A673 (cell line): ENCODE measurements at regions not wholly inside any gene's neighbourhood (a gene's known extent, or its start where the extent isn't known, plus 50 kb on each side); places are given as distances from the start of the nearest gene placed in this dataset.

Experiments used
- BruUV-seq: library from RNA; stranded (reverse); fragments of 400-500 nt; replicated peaks from 2 replicates; lab custom pipeline; 2021; lab: Mats Ljungman, UMichigan
- CTCF ChIA-PET: fragments of 300-600 bp; sonication (Branson Sonifier 250); formaldehyde crosslinking; loops from one replicate; lab custom pipeline; 2022; ENCODE audit warnings: antibody characterized with exemption; lab: Charles Lee
- POLR2A ChIA-PET: fragments of 300-600 bp; sonication (Branson Sonifier 250); formaldehyde crosslinking; loops from one replicate; lab custom pipeline; 2022; ENCODE audit warnings: antibody characterized with exemption; ENCODE audit not compliant: low non-redundant PET; lab: Charles Lee
- DNase-seq: peaks from one replicate; pipeline ENCODE4 v3.0.0-alpha.2; 2015; ENCODE audit warnings: low spot score
- H3K27ac ChIP-seq: fragments of 200-600 bp; sonication (generic); 2 replicates; pipeline ENCODE4 v1.5.1; 2016; ENCODE audit warnings: mixed run types, low read depth, mild to moderate bottlenecking, mixed read lengths, antibody characterized with exemption, low read length; ENCODE audit not compliant: poor library complexity, severe bottlenecking
- H3K27me3 ChIP-seq: fragments of 200-600 bp; sonication (generic); replicated peaks from 2 replicates; pipeline ENCODE4 v1.6.1; 2017; ENCODE audit warnings: mixed run types, low read depth, mild to moderate bottlenecking, mixed read lengths, antibody characterized with exemption, low read length; ENCODE audit not compliant: insufficient read depth, poor library complexity
- H3K36me3 ChIP-seq: fragments of 200-600 bp; sonication (generic); 2 replicates; pipeline ENCODE4 v1.6.1; 2016; ENCODE audit warnings: mixed run types, mild to moderate bottlenecking, mixed read lengths, antibody characterized with exemption, low read length; ENCODE audit not compliant: insufficient read depth, poor library complexity, severe bottlenecking
- H3K4me1 ChIP-seq: fragments of 200-600 bp; sonication (generic); 2 replicates; pipeline ENCODE4 v1.6.1; 2017; ENCODE audit warnings: mixed run types, mild to moderate bottlenecking, mixed read lengths, antibody characterized with exemption, low read length; ENCODE audit not compliant: insufficient read depth, poor library complexity, severe bottlenecking
- H3K4me3 ChIP-seq: fragments of 200-600 bp; sonication (generic); 2 replicates; pipeline ENCODE4 v1.5.1; 2016; ENCODE audit warnings: low read depth, mixed run types, mild to moderate bottlenecking, mixed read lengths, low read length; ENCODE audit not compliant: poor library complexity, severe bottlenecking
- H3K9me3 ChIP-seq: fragments of 200-600 bp; sonication (generic); 2 replicates; pipeline ENCODE4 v1.6.1; 2016; ENCODE audit warnings: mixed run types, low read depth, mild to moderate bottlenecking, mixed read lengths, antibody characterized with exemption, low read length; ENCODE audit not compliant: poor library complexity, severe bottlenecking
- EZH2 ChIP-seq: fragments of 200-600 bp; sonication (generic); IDR thresholded peaks from 2 replicates; pipeline ENCODE4 v1.6.1; 2017; ENCODE audit warnings: borderline replicate concordance, low read depth, mild to moderate bottlenecking, mixed read lengths, antibody characterized with exemption, low read length; ENCODE audit not compliant: poor library complexity, severe bottlenecking
- intact Hi-C: fragments of 100-400 bp; cut with micrococcal nuclease; formaldehyde crosslinking; loops from one replicate; pipeline ENCODE4 v1.10.0; 2022; ENCODE audit not compliant: unreplicated experiment
- TF ChIP-seq, protein P1 (sequence below): fragments of 300-800, 200-600 bp; sonication (generic); conservative IDR thresholded peaks from 2 replicates; pipeline ENCODE4 v1.5.1; 2017; ENCODE audit warnings: low read depth, mild to moderate bottlenecking, antibody characterized with exemption, low read length, moderate library complexity, mixed read lengths

DNA sequence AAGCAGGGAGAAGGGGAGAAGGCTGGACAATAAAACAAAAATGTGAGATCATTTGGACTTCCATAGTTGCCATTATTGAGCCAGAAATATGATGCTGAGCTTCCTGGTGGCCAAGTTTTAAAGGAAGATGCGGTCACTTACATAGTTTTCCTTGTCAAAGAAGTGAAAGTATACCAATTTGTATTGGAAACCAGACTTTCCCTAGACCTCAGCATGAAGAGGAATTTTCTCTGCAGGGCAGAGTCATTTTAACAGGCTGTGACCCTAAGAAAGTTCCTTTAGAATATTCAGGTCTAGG, 111.0 kb downstream of the GATA6 start:
- ChIA-PET CTCF (no interaction called here), POLR2A (no interaction called here)
- Histone ChIP-seq H3K27me3 (no peaks in the 10 kb centered on the region), H3K36me3 (no peaks in the 10 kb centered on the region), H3K9me3 (no peaks in the 10 kb centered on the region), H3K27ac (no peak overlapping the region), H3K4me1 (no peaks in the 10 kb centered on the region), H3K4me3 (no peak overlapping the region)
- DNase-seq = no peak
- TF ChIP-seq, protein P1, sequence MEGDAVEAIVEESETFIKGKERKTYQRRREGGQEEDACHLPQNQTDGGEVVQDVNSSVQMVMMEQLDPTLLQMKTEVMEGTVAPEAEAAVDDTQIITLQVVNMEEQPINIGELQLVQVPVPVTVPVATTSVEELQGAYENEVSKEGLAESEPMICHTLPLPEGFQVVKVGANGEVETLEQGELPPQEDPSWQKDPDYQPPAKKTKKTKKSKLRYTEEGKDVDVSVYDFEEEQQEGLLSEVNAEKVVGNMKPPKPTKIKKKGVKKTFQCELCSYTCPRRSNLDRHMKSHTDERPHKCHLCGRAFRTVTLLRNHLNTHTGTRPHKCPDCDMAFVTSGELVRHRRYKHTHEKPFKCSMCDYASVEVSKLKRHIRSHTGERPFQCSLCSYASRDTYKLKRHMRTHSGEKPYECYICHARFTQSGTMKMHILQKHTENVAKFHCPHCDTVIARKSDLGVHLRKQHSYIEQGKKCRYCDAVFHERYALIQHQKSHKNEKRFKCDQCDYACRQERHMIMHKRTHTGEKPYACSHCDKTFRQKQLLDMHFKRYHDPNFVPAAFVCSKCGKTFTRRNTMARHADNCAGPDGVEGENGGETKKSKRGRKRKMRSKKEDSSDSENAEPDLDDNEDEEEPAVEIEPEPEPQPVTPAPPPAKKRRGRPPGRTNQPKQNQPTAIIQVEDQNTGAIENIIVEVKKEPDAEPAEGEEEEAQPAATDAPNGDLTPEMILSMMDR = no peak
- no peak for TF ChIP-seq EZH2
- BruUV-seq = no TSS peak
- intact Hi-C loops = no loop called here

DNA sequence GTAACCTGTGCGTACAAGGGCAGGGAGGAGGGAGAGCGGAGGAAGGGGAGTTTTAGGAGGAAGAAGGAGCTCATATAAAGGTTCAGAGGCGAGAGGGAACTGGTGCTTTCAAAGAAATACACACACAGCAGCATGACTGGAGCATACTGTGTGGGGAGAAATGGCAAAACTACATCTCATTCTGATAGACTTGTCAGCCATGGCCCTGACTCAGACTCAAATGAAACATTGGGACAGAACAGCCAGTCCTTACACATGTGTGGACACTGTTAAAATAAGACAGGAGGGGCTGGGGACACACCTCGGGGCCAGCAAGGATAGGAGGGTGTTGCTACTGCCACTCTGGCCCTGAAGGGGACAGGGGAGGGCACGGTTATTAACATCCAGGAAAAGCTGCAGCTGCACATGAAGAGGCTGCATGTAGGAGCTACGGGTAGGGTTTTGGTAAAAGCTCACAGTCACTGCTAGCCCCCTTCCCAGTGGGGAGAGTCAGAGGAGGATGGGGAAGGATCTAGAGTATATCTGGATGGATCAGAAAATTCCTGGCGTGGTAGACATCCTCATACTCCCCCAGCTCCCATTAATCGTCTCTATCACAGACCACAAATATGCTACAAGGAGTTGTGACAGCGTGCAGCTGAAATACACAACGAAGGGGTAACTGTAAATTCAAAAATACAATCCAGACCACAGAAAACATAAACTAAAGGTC, 110.5 kb downstream of the GATA6 start:
- intact Hi-C loops = no loop called here
- Histone ChIP-seq H3K27me3 (no peaks in the 10 kb centered on the region), H3K9me3 (no peaks in the 10 kb centered on the region), H3K27ac (no peak overlapping the region), H3K4me3 (no peak overlapping the region), H3K36me3 (no peaks in the 10 kb centered on the region), H3K4me1 (no peaks in the 10 kb centered on the region)
- no TSS peak for BruUV-seq
- no peak for DNase-seq
- TF ChIP-seq, protein P1 = no peak
- TF ChIP-seq EZH2 = no peak
- POLR2A ChIA-PET = no interaction called here
- CTCF ChIA-PET = interaction anchor here (0.6 kb wide), 1 partner anchor 283 kb away, joined by 3 read pairs; no protein-coding TSS in a partner anchor

DNA sequence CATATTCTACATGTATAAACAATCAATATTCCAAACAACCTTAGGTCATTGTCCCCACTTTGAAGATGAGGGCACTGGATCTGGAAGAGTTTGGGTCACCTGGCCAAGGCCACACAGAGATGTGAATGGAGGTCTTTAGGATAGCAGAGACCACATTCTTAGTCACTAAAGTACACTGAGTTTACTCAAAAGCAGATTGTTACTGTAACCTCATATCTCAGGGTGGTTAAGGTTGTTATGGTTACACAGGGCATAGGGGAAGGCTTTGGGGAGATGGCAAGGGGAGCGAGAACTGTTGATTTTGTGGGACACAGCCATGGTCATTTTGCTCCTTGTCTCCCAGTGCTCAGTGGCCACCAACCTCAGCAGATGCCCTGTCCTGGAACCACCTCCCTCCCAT, 109.4 kb downstream of the GATA6 start:
- Histone ChIP-seq H3K36me3 (no peaks in the 10 kb centered on the region), H3K9me3 (no peaks in the 10 kb centered on the region), H3K4me1 (no peaks in the 10 kb centered on the region), H3K27me3 (no peaks in the 10 kb centered on the region), H3K27ac (no peak overlapping the region), H3K4me3 (no peak overlapping the region)
- TF ChIP-seq EZH2 = no peak
- TF ChIP-seq, protein P1 = no peak
- CTCF ChIA-PET = no interaction called here
- DNase-seq = no peak
- POLR2A ChIA-PET = no interaction called here
- no TSS peak for BruUV-seq
- intact Hi-C loops = no loop called here
